HG03432 (cell line): ENCODE measurements at regions not wholly inside any gene's neighbourhood (a gene's known extent, or its start where the extent isn't known, plus 50 kb on each side); places are given as distances from the start of the nearest gene placed in this dataset.
"Not testable (repeated sequence)": the region's sequence is repeated elsewhere in the genome, so short reads cannot be mapped to it uniquely, and the experiment has no call there.

Experiments
- ATAC-seq: cut with Tn5 transposase; IDR thresholded peaks from one replicate; pipeline ENCODE4 v1.9.1; 2021; ENCODE audit warnings: mild to moderate bottlenecking, moderate library complexity; ENCODE audit not compliant: unreplicated experiment

DNA sequence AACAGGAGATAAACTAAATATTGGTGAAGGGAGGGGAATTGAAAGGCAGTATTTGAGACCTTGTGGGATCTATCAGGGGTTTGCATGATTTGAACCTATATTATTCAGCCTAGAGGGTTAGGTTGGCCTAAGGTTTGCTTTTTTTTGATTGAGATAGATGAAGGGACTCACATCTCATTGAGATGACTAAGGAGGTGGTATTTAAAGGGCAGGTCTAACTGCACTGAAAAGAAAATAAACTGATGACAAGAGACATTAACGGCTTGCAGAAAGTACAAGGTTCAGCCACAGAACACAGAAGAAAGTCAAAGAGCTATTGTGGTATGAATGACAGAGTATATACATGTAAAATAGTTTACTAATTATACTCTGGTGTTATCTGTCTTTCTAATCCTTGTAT, 412.7 kb downstream of the CDH10 start:
- no peak for ATAC-seq

DNA sequence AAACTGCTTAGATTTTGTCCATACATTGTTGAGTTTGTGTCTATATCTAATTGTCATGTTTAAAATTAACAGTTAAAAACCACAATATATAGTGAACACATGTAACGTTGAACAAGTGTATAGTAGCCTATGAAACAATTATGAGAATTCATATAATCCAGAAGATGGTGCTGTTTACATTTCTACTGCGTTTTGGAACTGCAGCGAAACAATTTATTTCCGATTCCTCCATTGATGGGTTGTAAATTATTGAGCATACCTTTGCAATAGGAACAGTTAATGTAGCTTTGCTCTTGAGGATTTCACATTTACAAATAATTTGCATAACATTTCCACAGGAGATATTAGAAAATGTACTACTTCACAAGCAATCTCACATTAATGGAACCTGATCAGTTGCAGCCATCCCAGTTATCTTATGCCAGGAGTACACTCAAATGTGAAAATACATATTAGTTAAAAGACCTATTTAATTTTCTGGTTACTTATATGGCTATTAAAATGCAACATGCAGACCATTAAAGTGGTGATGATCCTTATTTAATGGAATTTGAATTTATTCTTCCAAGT, 411.8 kb downstream of the CDH10 start:
- ATAC-seq: no peak

DNA sequence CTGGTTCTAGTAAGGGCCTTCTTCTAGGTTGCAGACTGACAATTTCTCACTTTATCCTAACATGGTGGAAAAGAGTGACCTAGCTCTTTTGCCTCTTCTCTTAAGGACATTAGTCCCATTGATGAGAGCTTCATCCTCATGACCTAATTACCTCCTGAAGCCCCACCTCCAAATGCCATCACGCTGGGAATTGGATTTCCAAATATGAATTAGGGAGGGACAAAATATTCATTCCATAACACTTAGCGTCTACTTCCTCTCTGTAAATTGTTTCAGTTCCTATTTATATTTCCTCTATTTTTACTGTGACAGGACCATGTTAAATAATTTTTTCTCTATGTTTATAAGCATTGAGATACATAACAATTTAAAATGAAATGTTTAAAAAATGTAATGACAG, 408.8 kb downstream of the CDH10 start:
- ATAC-seq: no peak

DNA sequence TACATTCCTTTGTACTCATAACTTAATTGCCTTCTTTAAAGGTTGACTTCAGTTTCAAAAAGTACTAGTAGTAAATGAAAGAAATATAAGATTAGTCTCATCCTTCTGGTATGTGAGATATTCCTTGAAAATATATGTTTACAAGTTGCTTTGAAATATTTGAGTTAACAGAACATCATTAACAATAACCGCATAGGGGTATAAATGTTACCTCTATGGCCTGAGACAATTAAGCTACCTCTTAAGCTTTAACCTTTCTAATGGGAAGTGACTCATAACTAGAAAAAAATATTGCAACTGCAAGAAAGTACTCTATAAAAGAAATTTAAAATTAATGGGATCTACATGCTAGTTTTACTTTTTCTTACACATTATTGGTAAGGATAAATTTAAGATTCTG, 399.0 kb downstream of the CDH10 start:
- ATAC-seq: no peak

DNA sequence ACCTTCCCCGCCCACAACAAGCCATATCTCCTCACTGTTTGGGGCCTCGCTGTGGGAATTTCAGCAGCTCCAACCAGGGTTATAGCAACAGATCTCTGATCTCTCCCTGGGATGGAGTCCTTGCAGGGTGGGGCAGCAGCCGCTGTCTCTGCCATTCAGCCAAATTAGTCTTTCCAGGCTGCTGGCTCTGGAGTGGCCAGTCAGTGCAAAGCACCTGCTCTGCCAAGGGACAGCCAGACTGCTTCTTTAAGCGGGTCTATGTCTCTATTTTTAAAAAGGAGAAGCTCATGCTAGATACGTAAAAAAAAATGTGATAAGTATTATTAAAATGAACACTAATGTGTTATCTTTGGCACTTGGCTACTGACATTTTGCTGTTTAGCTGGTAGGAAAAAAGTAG, 380.2 kb downstream of the CDH10 start:
- ATAC-seq: no peak

DNA sequence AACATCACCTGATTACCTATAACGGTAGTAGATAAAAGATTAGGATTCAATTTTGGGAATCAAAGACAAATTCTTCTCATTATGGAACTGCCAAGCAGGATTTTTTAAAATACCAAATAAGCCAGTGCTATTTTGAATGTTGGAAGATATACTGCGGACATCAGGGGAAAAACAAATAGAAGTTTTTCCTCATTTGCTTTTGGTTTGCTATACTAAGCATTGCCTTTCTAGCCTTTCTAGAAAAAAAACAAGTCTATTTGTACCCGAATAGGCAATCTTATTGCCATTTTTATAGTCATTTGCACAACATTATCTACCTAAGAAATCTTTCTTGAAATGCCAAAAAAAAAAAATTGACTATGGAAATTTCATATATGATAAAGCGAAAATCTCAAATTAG, 379.5 kb downstream of the CDH10 start:
- no peak for ATAC-seq

GRCh38 chr5:24268482-24269056, 376.2 kb downstream of the CDH10 start:
- ATAC-seq: no peak

- not testable (repeated sequence) for ATAC-seq
These were observed 373.1 kb downstream of the CDH10 start for GRCh38 chr5:24271702-24272118.

DNA sequence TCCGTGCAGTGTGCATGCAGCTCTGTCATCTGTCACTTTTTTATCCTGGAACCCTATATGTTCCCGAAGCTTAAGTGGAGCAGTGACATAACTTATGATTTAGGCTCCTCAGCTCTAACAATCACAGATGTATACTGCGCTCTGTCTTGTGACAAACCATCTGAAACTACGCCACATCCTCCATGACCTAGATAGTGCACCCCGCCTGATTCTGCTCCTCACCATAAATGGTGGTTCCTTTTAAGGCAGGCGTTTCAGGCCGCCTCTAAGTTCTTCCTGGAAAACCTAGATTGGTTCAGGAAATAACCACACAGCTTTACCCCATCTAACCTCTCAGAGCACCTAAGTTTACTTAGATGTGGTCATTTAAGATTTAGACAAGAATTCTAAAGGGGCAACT, 372.0 kb downstream of the CDH10 start:
- no peak for ATAC-seq

- no peak for ATAC-seq
These were observed 364.6 kb downstream of the CDH10 start for GRCh38 chr5:24280215-24280614.

DNA sequence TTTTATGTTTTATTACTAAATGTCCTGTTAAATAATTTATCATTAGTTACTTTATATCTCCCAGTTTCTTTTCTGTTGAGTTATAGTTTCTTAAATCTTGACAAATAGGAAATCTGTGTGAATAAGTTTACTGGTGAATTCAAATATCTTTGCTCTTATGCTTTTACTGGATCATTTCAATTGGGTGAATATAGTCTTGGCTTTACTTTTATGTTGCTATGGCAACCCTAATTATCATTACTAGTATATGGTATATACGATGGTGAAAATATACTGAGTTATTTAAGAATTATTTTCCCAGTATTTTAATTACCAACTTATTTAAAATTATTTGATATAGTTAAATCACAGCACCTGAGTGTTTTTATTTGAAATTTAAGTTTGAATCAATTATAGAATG, 363.0 kb downstream of the CDH10 start:
- ATAC-seq: no peak

DNA sequence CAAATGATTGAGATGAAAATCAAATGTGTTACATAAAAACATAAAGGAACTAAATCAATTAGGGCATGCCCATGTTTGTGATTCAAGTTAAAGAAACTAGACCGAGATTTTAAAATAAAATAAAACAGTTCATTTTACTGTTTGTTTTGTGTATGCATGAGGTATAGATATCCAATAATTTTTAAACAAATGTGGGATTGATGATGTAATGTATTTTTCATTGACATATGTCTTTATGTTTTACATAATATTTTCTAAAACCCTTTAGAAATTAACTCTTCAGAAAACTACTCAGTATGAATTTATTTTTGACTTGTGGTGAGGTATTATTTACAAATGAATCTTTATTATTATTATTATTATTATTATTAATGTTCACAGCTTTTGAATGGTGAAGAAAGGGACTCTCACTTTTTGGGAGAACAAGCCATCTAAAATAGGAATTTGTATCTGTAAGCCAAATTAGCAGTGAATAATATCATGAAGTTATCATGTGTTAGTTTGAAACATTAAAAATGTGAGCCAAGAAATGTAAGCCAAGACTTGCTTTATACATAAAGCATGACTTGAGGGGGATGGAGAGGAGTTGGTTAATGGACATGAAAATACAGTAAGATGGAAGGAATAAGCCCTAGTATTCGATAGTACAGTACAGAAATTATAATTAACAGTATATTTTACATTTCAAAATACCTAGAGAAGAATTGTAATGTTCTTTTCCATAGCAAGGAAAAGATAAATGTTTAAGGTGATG, 355.0 kb downstream of the CDH10 start:
- ATAC-seq: no peak

- no peak for ATAC-seq
These were observed 354.2 kb downstream of the CDH10 start for GRCh38 chr5:24290536-24290935.

DNA sequence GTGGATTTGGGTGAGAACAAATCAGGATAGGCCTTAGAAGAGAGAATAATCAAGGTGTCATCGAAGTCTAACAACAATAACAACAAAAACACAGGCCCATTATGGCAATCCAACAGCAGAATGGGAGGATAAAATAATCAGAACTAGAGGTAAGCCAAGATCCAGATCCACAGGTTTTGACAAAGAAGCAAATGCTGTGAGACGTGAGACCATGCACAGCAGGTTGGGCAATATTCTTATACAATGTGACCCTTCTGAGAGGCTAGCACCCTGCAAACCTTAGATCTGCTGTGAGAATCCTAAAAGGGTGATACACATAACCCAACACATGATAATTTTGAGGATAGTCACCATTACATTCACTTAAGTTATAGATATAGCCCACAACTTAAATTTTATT, 352.9 kb downstream of the CDH10 start:
- no peak for ATAC-seq

DNA sequence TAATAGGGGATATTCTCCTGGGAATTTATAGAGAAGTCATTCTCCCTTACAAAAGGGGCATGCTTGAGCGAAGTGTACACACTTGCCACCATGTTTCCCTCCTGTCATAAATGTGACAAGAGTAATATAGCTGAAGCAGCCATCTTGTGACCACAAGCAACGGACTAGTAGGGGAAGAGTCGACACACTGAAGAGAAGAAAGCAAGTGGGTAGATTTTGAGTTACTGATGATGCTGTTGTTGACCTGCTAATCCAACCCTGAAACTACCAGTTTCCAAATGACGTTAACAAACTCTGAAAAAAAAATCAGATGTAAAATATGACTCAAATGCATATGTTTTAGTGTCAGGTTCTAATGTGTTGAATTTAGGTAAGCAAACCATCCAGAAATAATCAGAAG, 350.4 kb downstream of the CDH10 start:
- no peak for ATAC-seq

DNA sequence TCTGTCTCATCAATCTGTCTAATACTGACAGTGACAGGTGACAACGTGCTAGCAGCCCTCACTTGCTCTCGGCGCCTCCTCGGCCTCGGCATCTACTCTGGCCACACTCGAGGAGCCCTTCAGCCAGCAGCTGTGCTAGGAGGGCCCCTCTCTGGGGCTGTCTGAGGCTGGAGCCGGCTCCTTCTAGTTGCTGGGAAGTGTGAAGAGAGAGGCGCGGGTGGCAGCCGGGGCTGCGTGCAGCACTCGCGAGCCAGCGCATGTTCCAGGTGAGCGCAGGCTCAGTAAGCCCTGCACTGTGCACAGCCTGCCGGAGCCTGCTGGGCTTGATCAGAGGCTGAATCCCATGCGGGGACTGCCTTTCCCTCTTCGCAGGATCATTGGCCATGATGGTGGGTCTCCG, 330.7 kb downstream of the CDH10 start:
- ATAC-seq: no peak

- ATAC-seq: no peak
These were observed 324.1 kb downstream of the CDH10 start for GRCh38 chr5:24320643-24321042.

- ATAC-seq: no peak
These were observed 319.4 kb downstream of the CDH10 start for GRCh38 chr5:24325306-24325832.

GRCh38 chr5:24331531-24331930, 313.2 kb downstream of the CDH10 start:
- no peak for ATAC-seq

GRCh38 chr5:24347158-24347557, 297.6 kb downstream of the CDH10 start:
- ATAC-seq: no peak

DNA sequence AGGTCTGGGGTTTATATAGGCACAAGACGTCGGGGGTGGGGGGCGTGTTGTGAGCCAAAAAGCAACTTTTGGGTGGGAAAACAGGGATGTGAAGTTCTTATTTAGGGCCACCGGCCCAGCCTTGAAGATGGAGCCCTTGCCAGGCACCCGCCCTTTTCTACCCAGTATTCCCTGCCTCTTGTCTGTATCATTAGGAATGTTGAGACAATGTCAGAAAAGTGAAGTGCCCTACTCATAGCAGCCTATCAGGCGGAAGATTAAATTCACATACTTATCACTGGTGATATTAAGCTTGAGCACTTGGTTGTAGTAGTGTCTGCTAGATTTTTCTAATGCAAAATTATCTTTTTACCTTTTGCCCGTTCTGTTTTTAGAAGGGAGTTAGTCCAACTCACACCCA, 293.5 kb downstream of the CDH10 start:
- no peak for ATAC-seq

DNA sequence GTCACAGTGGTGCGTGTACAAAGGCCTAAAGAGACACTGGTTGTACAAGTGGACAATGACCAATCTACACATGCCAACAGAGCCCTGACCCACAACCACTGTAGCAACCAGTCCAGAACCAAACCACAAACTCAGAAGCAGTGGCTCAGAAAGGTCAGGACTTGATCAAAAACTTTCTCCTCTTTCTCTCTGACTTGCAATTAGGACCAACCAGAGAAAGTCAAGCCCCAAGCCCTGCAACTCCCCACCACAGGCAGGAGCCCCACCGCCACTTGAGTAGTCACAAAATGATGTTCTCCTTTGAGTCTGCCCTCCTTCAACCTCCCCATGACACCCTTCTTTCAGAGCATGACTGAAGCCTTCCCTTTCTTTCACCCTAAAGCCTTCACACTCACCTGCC, 291.8 kb downstream of the CDH10 start:
- no peak for ATAC-seq
